Tibial nerve (tissue), 4 donors: ENCODE measurements at regions not wholly inside any gene's neighbourhood (a gene's known extent, or its start where the extent isn't known, plus 50 kb on each side); places are given as distances from the start of the nearest gene placed in this dataset.

Source experiments
- DNase-seq, 2 donors: peaks; one replicate each; pipeline ENCODE4 v3.0.0-alpha.2; 2019; ENCODE audit warnings: low spot score in 2 of 2
- H3K27ac ChIP-seq, 4 donors: fragments of 200-600 bp; sonication (generic) in 3 of 4; one replicate each; pipeline ENCODE4 v1.5.1; 2017 to 2019; ENCODE audit warnings: mild to moderate bottlenecking in 1 of 4
- H3K27me3 ChIP-seq, 2 donors: fragments of 200-600 bp; sonication (generic) in 1 of 2; one replicate each; pipeline versions ENCODE4 v1.5.1 to v1.6.0; 2017 to 2019
- H3K36me3 ChIP-seq, 3 donors: fragments of 200-600 bp; sonication (generic); one replicate each; pipeline ENCODE4 v1.5.1; 2018 to 2019
- H3K4me1 ChIP-seq, 4 donors: fragments of 200-600 bp; sonication (generic) in 3 of 4; one replicate each; pipeline ENCODE4 v1.5.1; 2017 to 2019
- H3K4me3 ChIP-seq, 4 donors: fragments of 200-600 bp; sonication (generic) in 3 of 4; one replicate each; pipeline ENCODE4 v1.5.1; 2017 to 2019; ENCODE audit warnings: mild to moderate bottlenecking in 1 of 4, moderate library complexity in 1 of 4
- H3K9me3 ChIP-seq, 4 donors: fragments of 200-600 bp; sonication (generic) in 3 of 4; one replicate each; pipeline ENCODE4 v1.5.1; 2017 to 2019
- CTCF ChIP-seq, 5 experiments: fragments of 200-600 bp in 3 of 5; fragments of 450-650 bp in 2 of 5; sonication (generic) in 3 of 5; IDR thresholded peaks; one replicate each; pipeline ENCODE4 v1.5.1; 2016 to 2019; ENCODE audit warnings: antibody characterized with exemption in 5 of 5, mild to moderate bottlenecking in 3 of 5, moderate library complexity in 2 of 5
- EP300 ChIP-seq, 2 donors: sonication (generic); formaldehyde crosslinking; IDR thresholded peaks; one replicate each; pipeline ENCODE4 v1.6.1; 2017; ENCODE audit warnings: antibody characterized with exemption in 2 of 2, mild to moderate bottlenecking in 1 of 2
- POLR2A ChIP-seq, 2 donors: fragments of 450-650 bp; IDR thresholded peaks; one replicate each; pipeline ENCODE4 v1.6.1; 2017; ENCODE audit warnings: antibody characterized with exemption in 2 of 2, mild to moderate bottlenecking in 2 of 2, moderate library complexity in 2 of 2
- WGBS, 2 donors: methylation state at CpG; one replicate each; pipeline ENCODE4 v1.1.5; 2018; 5-methylcytosine and 5-hydroxymethylcytosine counted together

- no peaks in the 10 kb centered on the region for H3K4me1 ChIP-seq
- no peaks in the 10 kb centered on the region for H3K9me3 ChIP-seq
- TF ChIP-seq CTCF (IDR thresholded peaks at IDR 0.05) (no peak), EP300 (IDR thresholded peaks at IDR 0.05) (no peak)
- WGBS, 2 donors = 88 to 91% methylated on average over 2 of the region's 2 CpGs
- no peaks in the 10 kb centered on the region for H3K27me3 ChIP-seq
- no peaks in the 10 kb centered on the region for H3K36me3 ChIP-seq
- DNase-seq = no peak
- no peak overlapping the region for H3K4me3 ChIP-seq
- no peak overlapping the region for H3K27ac ChIP-seq
These were observed 114.8 kb upstream of the RARB start for GRCh38 chr3:25313286-25313685.

- DNase-seq = no peak
- no peak overlapping the region for H3K4me3 ChIP-seq
- WGBS, 2 donors = 89 to 93% methylated on average over 7 of the region's 7 CpGs
- no peaks in the 10 kb centered on the region for H3K36me3 ChIP-seq
- TF ChIP-seq POLR2A (IDR thresholded peaks at IDR 0.05) = no peak
- TF ChIP-seq CTCF (IDR thresholded peaks at IDR 0.05) = no peak
- no peak for TF ChIP-seq EP300 (IDR thresholded peaks at IDR 0.05)
- H3K27me3 ChIP-seq = no peaks in the 10 kb centered on the region
- peaks cover 0 to 20% (median 0%) of the 10 kb centered on the region in 4 donors for H3K9me3 ChIP-seq
- no peaks in the 10 kb centered on the region for H3K4me1 ChIP-seq
- no peak overlapping the region for H3K27ac ChIP-seq
These were observed 103.0 kb upstream of the RARB start for GRCh38 chr3:25324954-25325655.

GRCh38 chr3:25335356-25335755 lies 92.7 kb upstream of the RARB start:
- no peaks in the 10 kb centered on the region for H3K36me3 ChIP-seq
- WGBS, 2 donors = 78 to 80% methylated on average over 1 of the region's 1 CpG
- H3K4me3 ChIP-seq = no peak overlapping the region
- no peaks in the 10 kb centered on the region for H3K27me3 ChIP-seq
- H3K4me1 ChIP-seq = no peaks in the 10 kb centered on the region
- no peak overlapping the region for H3K27ac ChIP-seq
- no peak for DNase-seq
- H3K9me3 ChIP-seq = peaks cover 0 to 3% (median 0%) of the 10 kb centered on the region in 4 donors
- TF ChIP-seq EP300 (IDR thresholded peaks at IDR 0.05) = no peak
- TF ChIP-seq CTCF (IDR thresholded peaks at IDR 0.05) = no peak
- TF ChIP-seq POLR2A (IDR thresholded peaks at IDR 0.05) = no peak

GRCh38 chr3:25338158-25338725 lies 89.8 kb upstream of the RARB start:
- no peak for TF ChIP-seq CTCF (IDR thresholded peaks at IDR 0.05)
- no peak for TF ChIP-seq POLR2A (IDR thresholded peaks at IDR 0.05)
- TF ChIP-seq EP300 (IDR thresholded peaks at IDR 0.05) = no peak
- WGBS, 2 donors = 45 to 80% methylated on average over 1 of the region's 1 CpG
- no peak for DNase-seq

GRCh38 chr3:25339225-25339624 lies 88.8 kb upstream of the RARB start:
- Histone ChIP-seq H3K9me3 (no peaks in the 10 kb centered on the region), H3K36me3 (no peaks in the 10 kb centered on the region), H3K4me1 (no peaks in the 10 kb centered on the region), H3K27me3 (no peaks in the 10 kb centered on the region), H3K27ac (no peak overlapping the region), H3K4me3 (no peak overlapping the region)
- no peak for TF ChIP-seq CTCF (IDR thresholded peaks at IDR 0.05)
- no peak for TF ChIP-seq EP300 (IDR thresholded peaks at IDR 0.05)
- TF ChIP-seq POLR2A (IDR thresholded peaks at IDR 0.05) = no peak
- 78 to 88% methylated on average over 9 of the region's 9 CpGs for WGBS, 2 donors
- no peak for DNase-seq

More at GRCh38 chr3:25338158-25338725, 89.8 kb upstream of the RARB start:
- Histone ChIP-seq H3K4me3 (no peak overlapping the region), H3K27ac (no peak overlapping the region), H3K27me3 (no peaks in the 10 kb centered on the region), H3K4me1 (no peaks in the 10 kb centered on the region), H3K36me3 (no peaks in the 10 kb centered on the region), H3K9me3 (peaks cover 0 to 3% (median 0%) of the 10 kb centered on the region in 4 donors)
